ENCODE measurements at regions not wholly inside any gene's neighbourhood (a gene's known extent, or its start where the extent isn't known, plus 50 kb on each side); places are given as distances from the start of the nearest gene placed in this dataset.
"Not testable (repeated sequence)": the region's sequence is repeated elsewhere in the genome, so short reads cannot be mapped to it uniquely, and the experiment has no call there.

DNA sequence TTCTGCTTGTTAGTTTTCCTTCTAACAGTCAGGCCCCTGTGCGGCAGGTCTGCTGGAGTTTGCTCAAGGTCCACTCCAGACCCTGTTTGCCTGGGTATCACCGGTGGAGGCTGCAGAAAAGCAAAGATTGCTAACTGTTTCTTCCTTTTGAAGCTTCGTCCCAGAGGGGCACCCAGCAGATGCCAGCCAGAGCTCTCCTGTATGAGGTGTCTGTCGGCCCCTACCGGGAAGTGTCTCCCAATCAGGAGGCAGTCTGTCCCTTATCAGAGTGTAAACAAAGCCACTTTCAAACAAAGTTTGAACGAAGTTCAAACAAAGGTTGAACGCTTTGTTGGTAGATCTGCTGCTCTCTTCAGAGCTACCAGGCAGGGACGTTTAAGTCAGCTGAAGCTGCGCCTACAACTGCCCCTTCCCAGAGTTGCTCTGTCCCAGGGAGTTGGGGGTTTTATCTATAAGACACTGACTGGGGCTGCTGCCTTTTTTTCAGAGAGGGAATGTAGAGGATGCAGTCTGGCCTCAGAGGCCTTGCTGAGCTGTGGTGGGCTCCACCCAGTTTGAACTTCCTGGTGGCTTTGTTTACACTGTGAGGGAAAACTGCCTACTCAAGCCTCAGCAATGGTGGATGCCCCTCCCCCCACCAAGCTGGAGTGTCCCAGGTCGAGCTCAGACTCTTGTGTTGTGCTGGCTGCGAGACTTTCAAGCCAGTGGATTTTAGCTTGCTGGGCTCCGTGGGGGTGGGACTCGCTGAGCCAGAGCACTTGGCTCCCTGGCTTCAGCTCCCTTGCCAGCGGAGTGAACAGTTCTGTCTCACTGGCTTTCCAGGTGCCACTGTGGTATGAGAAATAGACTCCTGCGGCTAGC lies 401.8 kb downstream of the SRGAP2C start:
- Histone ChIP-seq H3K9me3 (replicated peaks; ENCODE audit: low read length) (no peaks in the 10 kb centered on the region), H3K4me2 (ENCODE audit: low read length) (no peak overlapping the region), H3K36me3 (ENCODE audit: insufficient read depth, low read length) (no peaks in the 10 kb centered on the region), H3K4me3 (ENCODE audit: low read length) (no peak overlapping the region), H3K9ac (ENCODE audit: low read depth, low read length) (no peak overlapping the region), H3K27me3 (ENCODE audit: control insufficient read depth, insufficient read depth, low read length) (peaks cover 6% of the 10 kb centered on the region), H3K4me1 (ENCODE audit: control insufficient read depth, insufficient read depth, low read length) (peaks cover 17% of the 10 kb centered on the region)

DNA sequence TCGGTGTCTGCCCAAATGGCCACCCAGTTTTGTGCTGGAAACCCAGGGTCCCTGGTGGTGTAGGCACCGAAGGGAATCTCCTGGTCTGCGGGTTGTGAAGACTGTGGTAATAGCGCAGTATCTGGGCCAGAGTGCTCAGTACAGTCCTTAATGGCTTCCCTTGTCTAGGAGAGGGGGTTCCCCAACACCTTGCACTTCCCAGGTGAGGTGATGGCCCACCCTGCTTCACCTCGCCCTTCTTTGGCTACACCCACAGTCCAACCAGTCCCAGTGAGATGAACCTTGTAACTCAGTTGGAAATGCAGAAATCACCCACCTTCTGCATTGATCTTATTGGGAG lies 402.4 kb downstream of the SRGAP2C start:
- Histone ChIP-seq H3K9me3 (replicated peaks; ENCODE audit: low read length) (no peaks in the 10 kb centered on the region), H3K4me1 (ENCODE audit: control insufficient read depth, insufficient read depth, low read length) (peaks cover 17% of the 10 kb centered on the region), H3K9ac (ENCODE audit: low read depth, low read length) (no peak overlapping the region), H3K4me3 (ENCODE audit: low read length) (no peak overlapping the region), H3K27me3 (ENCODE audit: control insufficient read depth, insufficient read depth, low read length) (peaks cover 6% of the 10 kb centered on the region), H3K4me2 (ENCODE audit: low read length) (no peak overlapping the region), H3K36me3 (ENCODE audit: insufficient read depth, low read length) (no peaks in the 10 kb centered on the region)

- peak overlapping the region; percentile 29 for H3K4me2 ChIP-seq (ENCODE audit: low read length)
- peaks cover 6% of the 10 kb centered on the region for H3K27me3 ChIP-seq (ENCODE audit: control insufficient read depth, insufficient read depth, low read length)
- peaks cover 17% of the 10 kb centered on the region for H3K4me1 ChIP-seq (ENCODE audit: control insufficient read depth, insufficient read depth, low read length)
- no peaks in the 10 kb centered on the region for H3K9me3 ChIP-seq (replicated peaks; ENCODE audit: low read length)
- H3K36me3 ChIP-seq (ENCODE audit: insufficient read depth, low read length): no peaks in the 10 kb centered on the region
- no peak overlapping the region for H3K4me3 ChIP-seq (ENCODE audit: low read length)
- H3K9ac ChIP-seq (ENCODE audit: low read depth, low read length): no peak overlapping the region
Observed at GRCh38 chr1:121587777-121588176, 403.0 kb downstream of the SRGAP2C start.

DNA sequence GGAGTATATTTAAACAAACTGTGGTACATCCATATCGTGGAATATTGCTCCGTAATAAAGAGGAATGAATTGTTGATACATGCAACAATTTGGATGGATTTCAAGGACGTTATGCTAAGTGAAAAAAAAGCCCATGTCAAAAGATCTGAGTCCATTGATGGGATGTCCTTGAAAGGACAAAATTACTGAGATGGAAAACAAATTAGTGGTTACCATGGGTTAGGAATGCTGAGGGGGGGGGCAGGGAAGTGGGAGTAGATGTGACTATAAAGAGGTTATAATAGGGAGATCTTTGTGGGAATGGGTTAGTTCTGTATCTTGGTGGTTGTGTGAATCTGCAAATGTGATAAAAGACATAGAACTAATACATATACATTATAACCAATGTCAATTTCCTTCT lies 409.3 kb downstream of the SRGAP2C start:
- Histone ChIP-seq H3K36me3 (ENCODE audit: insufficient read depth, low read length) (no peaks in the 10 kb centered on the region), H3K4me3 (ENCODE audit: low read length) (no peak overlapping the region), H3K4me1 (ENCODE audit: control insufficient read depth, insufficient read depth, low read length) (no peaks in the 10 kb centered on the region), H3K27me3 (ENCODE audit: control insufficient read depth, insufficient read depth, low read length) (no peaks in the 10 kb centered on the region), H3K9ac (ENCODE audit: low read depth, low read length) (no peak overlapping the region), H3K4me2 (ENCODE audit: low read length) (no peak overlapping the region), H3K9me3 (replicated peaks; ENCODE audit: low read length) (no peaks in the 10 kb centered on the region)

GRCh38 chr1:121595089-121595488 lies 410.3 kb downstream of the SRGAP2C start:
- Histone ChIP-seq H3K27me3 (ENCODE audit: control insufficient read depth, insufficient read depth, low read length) (no peaks in the 10 kb centered on the region), H3K9me3 (replicated peaks; ENCODE audit: low read length) (no peaks in the 10 kb centered on the region), H3K9ac (ENCODE audit: low read depth, low read length) (no peak overlapping the region), H3K4me1 (ENCODE audit: control insufficient read depth, insufficient read depth, low read length) (no peaks in the 10 kb centered on the region), H3K36me3 (ENCODE audit: insufficient read depth, low read length) (no peaks in the 10 kb centered on the region), H3K4me3 (ENCODE audit: low read length) (no peak overlapping the region), H3K4me2 (ENCODE audit: low read length) (no peak overlapping the region)

GRCh38 chr1:121604843-121605444 lies 420.2 kb downstream of the SRGAP2C start:
- H3K36me3 ChIP-seq (ENCODE audit: insufficient read depth, low read length); H3K4me3 ChIP-seq (ENCODE audit: low read length); H3K9ac ChIP-seq (ENCODE audit: low read depth, low read length); H3K4me2 ChIP-seq (ENCODE audit: low read length); H3K4me1 ChIP-seq (ENCODE audit: control insufficient read depth, insufficient read depth, low read length); H3K9me3 ChIP-seq (replicated peaks; ENCODE audit: low read length); H3K27me3 ChIP-seq (ENCODE audit: control insufficient read depth, insufficient read depth, low read length): not testable (repeated sequence)

DNA sequence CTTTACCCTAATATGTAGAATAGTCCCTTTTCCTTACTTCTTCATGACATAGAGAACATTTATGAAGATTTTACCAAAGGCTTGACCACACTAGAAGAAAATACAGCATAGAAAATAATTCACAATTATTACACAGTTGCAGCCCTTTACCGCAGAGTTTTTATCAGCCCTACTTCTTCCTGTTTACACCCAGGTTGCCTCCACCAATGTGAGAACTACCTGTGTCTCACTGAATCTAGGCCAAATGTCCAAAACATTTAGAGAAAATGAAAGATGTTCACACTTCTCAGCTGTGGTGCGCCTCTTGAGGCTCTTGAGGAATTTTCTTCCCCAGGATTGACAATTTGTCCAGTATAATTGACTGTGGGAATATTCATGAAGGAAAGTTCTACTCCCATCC lies 422.7 kb downstream of the SRGAP2C start:
- not testable (repeated sequence) for H3K36me3 ChIP-seq (ENCODE audit: insufficient read depth, low read length); H3K4me2 ChIP-seq (ENCODE audit: low read length); H3K9ac ChIP-seq (ENCODE audit: low read depth, low read length); H3K27me3 ChIP-seq (ENCODE audit: control insufficient read depth, insufficient read depth, low read length); H3K4me3 ChIP-seq (ENCODE audit: low read length); H3K9me3 ChIP-seq (replicated peaks; ENCODE audit: low read length); H3K4me1 ChIP-seq (ENCODE audit: control insufficient read depth, insufficient read depth, low read length)

Data from skeletal muscle satellite cell (primary cell).